ENCODE measurements at regions not wholly inside any gene's neighbourhood (a gene's known extent, or its start where the extent isn't known, plus 50 kb on each side); places are given as distances from the start of the nearest gene placed in this dataset.

- Mint-ChIP-seq H3K9me3 (ENCODE audit: unreplicated experiment) (no peaks in the 10 kb centered on the region), H3K4me1 (ENCODE audit: low read depth, unreplicated experiment) (no peaks in the 10 kb centered on the region), H3K4me3 (ENCODE audit: unreplicated experiment) (no peak overlapping the region), H3K27ac (ENCODE audit: unreplicated experiment) (no peak overlapping the region), H3K36me3 (ENCODE audit: insufficient read depth, unreplicated experiment) (no peaks in the 10 kb centered on the region), H3K27me3 (ENCODE audit: insufficient read depth, unreplicated experiment) (peaks cover 27% of the 10 kb centered on the region)
- H3K36me3 ChIP-seq (ENCODE audit: control insufficient read depth, insufficient read depth, low read length) = no peaks in the 10 kb centered on the region
- intact Hi-C loops (cut with micrococcal nuclease; ENCODE audit: unreplicated experiment) = no loop called here
- ChIA-PET CTCF (no interaction called here), POLR2A (no interaction called here)
- DNase-seq = no peak
- H3K9me3 ChIP-seq = no peaks in the 10 kb centered on the region
- H3K4me1 ChIP-seq = no peaks in the 10 kb centered on the region
- no peak for TF ChIP-seq CTCF (IDR thresholded peaks at IDR 0.05; ENCODE audit: insufficient read depth in 1 of 2, low read depth in 1 of 2, low read length in 1 of 2, severe bottlenecking in 1 of 2, unreplicated experiment in 1 of 2)
- H3K4me3 ChIP-seq (ENCODE audit: low read depth, low read length) = no peak overlapping the region
- no peaks in the 10 kb centered on the region for H3K27me3 ChIP-seq (replicated peaks; ENCODE audit: control insufficient read depth, insufficient read depth, low read length)
- no TSS peak for BruUV-seq (replicated peaks)
Measured at GRCh38 chr10:43795639-43796038, 147.0 kb upstream of the ZNF32 start.

- Histone ChIP-seq H3K36me3 (ENCODE audit: control insufficient read depth, insufficient read depth, low read length) (no peaks in the 10 kb centered on the region), H3K4me3 (ENCODE audit: low read depth, low read length) (no peak overlapping the region), H3K9me3 (no peaks in the 10 kb centered on the region), H3K27me3 (replicated peaks; ENCODE audit: control insufficient read depth, insufficient read depth, low read length) (no peaks in the 10 kb centered on the region), H3K4me1 (no peaks in the 10 kb centered on the region)
- Mint-ChIP-seq H3K4me1 (ENCODE audit: low read depth, unreplicated experiment) (no peaks in the 10 kb centered on the region), H3K9me3 (ENCODE audit: unreplicated experiment) (no peaks in the 10 kb centered on the region), H3K27me3 (ENCODE audit: insufficient read depth, unreplicated experiment) (peaks cover 29% of the 10 kb centered on the region), H3K27ac (ENCODE audit: unreplicated experiment) (no peak overlapping the region), H3K4me3 (ENCODE audit: unreplicated experiment) (no peak overlapping the region), H3K36me3 (ENCODE audit: insufficient read depth, unreplicated experiment) (no peaks in the 10 kb centered on the region)
- no TSS peak for BruUV-seq (replicated peaks)
- POLR2A ChIA-PET = no interaction called here
- intact Hi-C loops (cut with micrococcal nuclease; ENCODE audit: unreplicated experiment) = no loop called here
- CTCF ChIA-PET = no interaction called here
- no peak for TF ChIP-seq CTCF (IDR thresholded peaks at IDR 0.05; ENCODE audit: insufficient read depth in 1 of 2, low read depth in 1 of 2, low read length in 1 of 2, severe bottlenecking in 1 of 2, unreplicated experiment in 1 of 2)
- DNase-seq = no peak
Measured at GRCh38 chr10:43795093-43795492, 146.4 kb upstream of the ZNF32 start.

GRCh38 chr10:43794181-43794815 lies 145.6 kb upstream of the ZNF32 start:
- intact Hi-C loops (cut with micrococcal nuclease; ENCODE audit: unreplicated experiment) = no loop called here
- H3K4me3 ChIP-seq (ENCODE audit: low read depth, low read length) = no peak overlapping the region
- CTCF ChIA-PET = no interaction called here
- POLR2A ChIA-PET = no interaction called here
- H3K4me1 ChIP-seq = no peaks in the 10 kb centered on the region
- Mint-ChIP-seq H3K27ac (ENCODE audit: unreplicated experiment) (no peak overlapping the region), H3K4me1 (ENCODE audit: low read depth, unreplicated experiment) (no peaks in the 10 kb centered on the region), H3K27me3 (ENCODE audit: insufficient read depth, unreplicated experiment) (peaks cover 30% of the 10 kb centered on the region), H3K36me3 (ENCODE audit: insufficient read depth, unreplicated experiment) (no peaks in the 10 kb centered on the region), H3K4me3 (ENCODE audit: unreplicated experiment) (no peak overlapping the region), H3K9me3 (ENCODE audit: unreplicated experiment) (no peaks in the 10 kb centered on the region)
- no peaks in the 10 kb centered on the region for H3K9me3 ChIP-seq
- no peaks in the 10 kb centered on the region for H3K36me3 ChIP-seq (ENCODE audit: control insufficient read depth, insufficient read depth, low read length)
- BruUV-seq (replicated peaks) = no TSS peak
- TF ChIP-seq CTCF (IDR thresholded peaks at IDR 0.05; ENCODE audit: insufficient read depth in 1 of 2, low read depth in 1 of 2, low read length in 1 of 2, severe bottlenecking in 1 of 2, unreplicated experiment in 1 of 2) = no peak
- DNase-seq = no peak
- no peaks in the 10 kb centered on the region for H3K27me3 ChIP-seq (replicated peaks; ENCODE audit: control insufficient read depth, insufficient read depth, low read length)
